ENCODE measurements at regions not wholly inside any gene's neighbourhood (a gene's known extent, or its start where the extent isn't known, plus 50 kb on each side); places are given as distances from the start of the nearest gene placed in this dataset.

- no peak for DNase-seq
Observed at GRCh38 chr2:37425408-37425807, 81.0 kb downstream of the QPCT start.

- DNase-seq = no peak
Observed at GRCh38 chr2:37427241-37427640, 82.8 kb downstream of the QPCT start.

- DNase-seq = no peak
Observed at GRCh38 chr2:37436323-37436722, 91.9 kb downstream of the QPCT start.

- DNase-seq = no peak
Observed at GRCh38 chr2:37439131-37439642, 94.8 kb downstream of the QPCT start.

- no peak for DNase-seq
Observed at GRCh38 chr2:37441055-37441454, 96.6 kb downstream of the QPCT start.

GRCh38 chr2:37443082-37443481, 98.7 kb downstream of the QPCT start:
- no peak for DNase-seq

- DNase-seq = no peak
Observed at GRCh38 chr2:37447446-37447845, 103.0 kb downstream of the QPCT start.

GRCh38 chr2:37448342-37449120, 104.1 kb downstream of the QPCT start:
- DNase-seq = no peak

- no peak for DNase-seq
Observed at GRCh38 chr2:37449761-37450296, 105.4 kb downstream of the QPCT start.

- DNase-seq = no peak
Observed at GRCh38 chr2:37453027-37453426, 108.6 kb downstream of the QPCT start.

GRCh38 chr2:37454851-37455762, 110.7 kb downstream of the QPCT start:
- no peak for DNase-seq

- peak in 1 of 4 experiments; percentile 5 for DNase-seq
Observed at GRCh38 chr2:37456479-37456878, 112.0 kb downstream of the QPCT start.

GRCh38 chr2:37457401-37457901, 113.0 kb downstream of the QPCT start:
- no peak for DNase-seq

- DNase-seq = no peak
Observed at GRCh38 chr2:37458133-37458532, 113.7 kb downstream of the QPCT start.

GRCh38 chr2:37459095-37459981, 114.9 kb downstream of the QPCT start:
- no peak for DNase-seq

GRCh38 chr2:37460896-37461229, 116.4 kb downstream of the QPCT start:
- DNase-seq = no peak

GRCh38 chr2:37464067-37464466, 119.6 kb downstream of the QPCT start:
- no peak for DNase-seq

- no peak for DNase-seq
Observed at GRCh38 chr2:37466533-37467222, 122.2 kb downstream of the QPCT start.

GRCh38 chr2:37468170-37468569, 123.7 kb downstream of the QPCT start:
- DNase-seq = no peak

GRCh38 chr2:37469126-37469525, 124.7 kb downstream of the QPCT start:
- DNase-seq = no peak

GRCh38 chr2:37471104-37471503, 126.7 kb downstream of the QPCT start:
- no peak for DNase-seq

GRCh38 chr2:37471994-37472393, 127.6 kb downstream of the QPCT start:
- no peak for DNase-seq
